SK-N-SH (cell line): ENCODE measurements at regions not wholly inside any gene's neighbourhood (a gene's known extent, or its start where the extent isn't known, plus 50 kb on each side); places are given as distances from the start of the nearest gene placed in this dataset.

Experiments
- POLR2AphosphoS5 ChIP-seq: IDR thresholded peaks from 2 replicates; pipeline ENCODE4 v1.6.1; 2012; ENCODE audit warnings: low read depth, low read length
- RAD21 ChIP-seq: IDR thresholded peaks from 2 replicates; pipeline ENCODE4 v1.6.1; 2012; ENCODE audit warnings: mild to moderate bottlenecking, low read length
- RCOR1 ChIP-seq: fragments of 150-350 bp; IDR thresholded peaks from 2 replicates; pipeline ENCODE4 v1.6.1; 2017; ENCODE audit warnings: antibody characterized with exemption, low read length
- RXRA ChIP-seq: IDR thresholded peaks from 2 replicates; pipeline ENCODE4 v1.4.0; 2012; ENCODE audit warnings: low read depth, mild to moderate bottlenecking, borderline replicate concordance
- YY1 ChIP-seq: IDR thresholded peaks from 2 replicates; pipeline ENCODE4 v1.4.0; 2012; ENCODE audit warnings: low read depth, mild to moderate bottlenecking
- TF ChIP-seq, protein P1 (sequence below): IDR thresholded peaks from 2 replicates; pipeline ENCODE4 v1.4.0; 2012; ENCODE audit warnings: low read depth, borderline replicate concordance
- TF ChIP-seq, protein P2 (sequence below): IDR thresholded peaks from 2 replicates; pipeline ENCODE4; 2012
- TF ChIP-seq, protein P3 (sequence below): fragments of 200-600 bp; sonication (generic); IDR thresholded peaks from 2 replicates; pipeline ENCODE4 v1.6.1; 2017; ENCODE audit warnings: antibody characterized with exemption, mild to moderate bottlenecking, moderate library complexity
- TF ChIP-seq, protein P4 (sequence below): fragments of 150-350 bp; IDR thresholded peaks from 2 replicates; pipeline ENCODE4 v1.6.1; 2016; ENCODE audit warnings: mild to moderate bottlenecking, low read depth, low read length

DNA sequence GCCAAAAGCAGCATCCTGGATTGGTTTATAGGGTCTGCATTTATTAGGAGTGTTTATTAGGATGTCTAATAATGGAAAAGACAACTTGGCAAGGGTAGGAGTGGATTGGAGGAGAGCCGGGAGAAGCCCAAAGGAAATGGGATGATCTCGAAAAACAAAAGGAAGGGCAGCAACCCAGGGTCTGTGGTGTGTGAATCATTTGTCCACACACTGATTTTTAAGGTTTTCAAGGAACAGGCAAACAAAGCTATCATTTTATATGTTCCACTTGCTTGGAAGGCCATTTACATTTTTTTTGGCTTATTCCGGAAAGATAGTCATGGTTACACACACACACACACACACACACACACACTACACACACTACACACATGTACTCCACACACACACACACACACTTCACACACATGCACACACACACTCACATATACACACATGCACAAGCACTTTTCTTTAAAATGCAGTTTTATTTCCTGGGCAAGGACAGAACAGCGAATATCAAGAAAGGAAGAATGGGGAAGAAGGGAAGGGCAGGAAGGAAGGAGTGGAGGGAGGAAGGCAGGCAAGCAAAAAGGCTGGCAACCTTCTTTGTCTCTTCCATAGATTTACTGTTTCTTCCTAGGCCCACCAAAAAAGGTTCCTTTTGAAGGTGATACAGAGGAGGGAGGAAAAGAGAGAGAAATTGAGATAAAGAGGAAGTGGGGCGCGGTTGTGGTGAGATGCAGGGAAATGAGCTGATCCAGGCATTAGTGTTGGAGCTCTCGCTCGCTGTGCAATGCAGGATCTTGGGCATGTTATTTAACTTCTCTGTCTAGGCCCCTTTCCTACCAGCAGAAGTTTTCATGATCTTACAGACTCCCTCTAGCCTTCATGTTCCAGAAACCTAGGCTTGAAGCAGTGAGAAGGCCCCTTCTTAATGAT, 88.6 kb upstream of the MAML3 start:
- TF ChIP-seq, protein P1, sequence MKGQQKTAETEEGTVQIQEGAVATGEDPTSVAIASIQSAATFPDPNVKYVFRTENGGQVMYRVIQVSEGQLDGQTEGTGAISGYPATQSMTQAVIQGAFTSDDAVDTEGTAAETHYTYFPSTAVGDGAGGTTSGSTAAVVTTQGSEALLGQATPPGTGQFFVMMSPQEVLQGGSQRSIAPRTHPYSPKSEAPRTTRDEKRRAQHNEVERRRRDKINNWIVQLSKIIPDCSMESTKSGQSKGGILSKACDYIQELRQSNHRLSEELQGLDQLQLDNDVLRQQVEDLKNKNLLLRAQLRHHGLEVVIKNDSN: no peak
- TF ChIP-seq, protein P2, sequence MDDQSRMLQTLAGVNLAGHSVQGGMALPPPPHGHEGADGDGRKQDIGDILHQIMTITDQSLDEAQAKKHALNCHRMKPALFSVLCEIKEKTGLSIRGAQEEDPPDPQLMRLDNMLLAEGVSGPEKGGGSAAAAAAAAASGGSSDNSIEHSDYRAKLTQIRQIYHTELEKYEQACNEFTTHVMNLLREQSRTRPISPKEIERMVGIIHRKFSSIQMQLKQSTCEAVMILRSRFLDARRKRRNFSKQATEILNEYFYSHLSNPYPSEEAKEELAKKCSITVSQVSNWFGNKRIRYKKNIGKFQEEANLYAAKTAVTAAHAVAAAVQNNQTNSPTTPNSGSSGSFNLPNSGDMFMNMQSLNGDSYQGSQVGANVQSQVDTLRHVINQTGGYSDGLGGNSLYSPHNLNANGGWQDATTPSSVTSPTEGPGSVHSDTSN: no peak
- TF ChIP-seq POLR2AphosphoS5: no peak
- TF ChIP-seq, protein P3, sequence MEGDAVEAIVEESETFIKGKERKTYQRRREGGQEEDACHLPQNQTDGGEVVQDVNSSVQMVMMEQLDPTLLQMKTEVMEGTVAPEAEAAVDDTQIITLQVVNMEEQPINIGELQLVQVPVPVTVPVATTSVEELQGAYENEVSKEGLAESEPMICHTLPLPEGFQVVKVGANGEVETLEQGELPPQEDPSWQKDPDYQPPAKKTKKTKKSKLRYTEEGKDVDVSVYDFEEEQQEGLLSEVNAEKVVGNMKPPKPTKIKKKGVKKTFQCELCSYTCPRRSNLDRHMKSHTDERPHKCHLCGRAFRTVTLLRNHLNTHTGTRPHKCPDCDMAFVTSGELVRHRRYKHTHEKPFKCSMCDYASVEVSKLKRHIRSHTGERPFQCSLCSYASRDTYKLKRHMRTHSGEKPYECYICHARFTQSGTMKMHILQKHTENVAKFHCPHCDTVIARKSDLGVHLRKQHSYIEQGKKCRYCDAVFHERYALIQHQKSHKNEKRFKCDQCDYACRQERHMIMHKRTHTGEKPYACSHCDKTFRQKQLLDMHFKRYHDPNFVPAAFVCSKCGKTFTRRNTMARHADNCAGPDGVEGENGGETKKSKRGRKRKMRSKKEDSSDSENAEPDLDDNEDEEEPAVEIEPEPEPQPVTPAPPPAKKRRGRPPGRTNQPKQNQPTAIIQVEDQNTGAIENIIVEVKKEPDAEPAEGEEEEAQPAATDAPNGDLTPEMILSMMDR: no peak
- TF ChIP-seq YY1: no peak
- TF ChIP-seq RXRA: no peak
- TF ChIP-seq, protein P4, sequence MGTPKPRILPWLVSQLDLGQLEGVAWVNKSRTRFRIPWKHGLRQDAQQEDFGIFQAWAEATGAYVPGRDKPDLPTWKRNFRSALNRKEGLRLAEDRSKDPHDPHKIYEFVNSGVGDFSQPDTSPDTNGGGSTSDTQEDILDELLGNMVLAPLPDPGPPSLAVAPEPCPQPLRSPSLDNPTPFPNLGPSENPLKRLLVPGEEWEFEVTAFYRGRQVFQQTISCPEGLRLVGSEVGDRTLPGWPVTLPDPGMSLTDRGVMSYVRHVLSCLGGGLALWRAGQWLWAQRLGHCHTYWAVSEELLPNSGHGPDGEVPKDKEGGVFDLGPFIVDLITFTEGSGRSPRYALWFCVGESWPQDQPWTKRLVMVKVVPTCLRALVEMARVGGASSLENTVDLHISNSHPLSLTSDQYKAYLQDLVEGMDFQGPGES: no peak
- TF ChIP-seq RAD21: no peak
- TF ChIP-seq RCOR1: no peak
